Caco-2 (cell line): ENCODE measurements at regions not wholly inside any gene's neighbourhood (a gene's known extent, or its start where the extent isn't known, plus 50 kb on each side); places are given as distances from the start of the nearest gene placed in this dataset.
A peak's percentile ranks its signal among the peaks of the same experiment; 100 is the strongest.

Experiments used
- BruUV-seq: library from RNA; stranded (reverse); fragments of 400-500 nt; replicated peaks from 2 replicates; lab custom pipeline; 2021; lab: Mats Ljungman, UMichigan
- CTCF ChIA-PET: fragments of 300-600 bp; sonication (Branson Sonifier 250); formaldehyde crosslinking; loops from one replicate; lab custom pipeline; 2022; ENCODE audit warnings: antibody characterized with exemption; lab: Charles Lee
- POLR2A ChIA-PET: fragments of 300-600 bp; sonication (Branson Sonifier 250); formaldehyde crosslinking; loops from one replicate; lab custom pipeline; 2022; ENCODE audit warnings: antibody characterized with exemption; lab: Charles Lee
- DNase-seq, 2 experiments: peaks; one replicate each; pipeline versions ENCODE4 v3.0.0 to v3.0.0-alpha.2; 2020 to 2022
- H3K27me3 ChIP-seq: replicated peaks from 2 replicates; pipeline ENCODE4 v1.6.0; 2011; ENCODE audit warnings: low read length; ENCODE audit not compliant: control insufficient read depth, insufficient read depth
- H3K36me3 ChIP-seq: 2 replicates; pipeline ENCODE4 v1.5.1; 2011; ENCODE audit warnings: low read length; ENCODE audit not compliant: control insufficient read depth, insufficient read depth
- H3K4me1 ChIP-seq: fragments of 250-450 bp; sonication (Bioruptor Pico); 2 replicates; pipeline ENCODE4 v1.5.1; 2020; ENCODE audit warnings: mild to moderate bottlenecking
- H3K4me3 ChIP-seq: 2 replicates; pipeline ENCODE4 v1.5.1; 2011; ENCODE audit warnings: low read depth, mild to moderate bottlenecking, control low read depth, low read length
- H3K9me3 ChIP-seq: fragments of 250-450 bp; sonication (Bioruptor Pico); 2 replicates; pipeline ENCODE4 v1.5.1; 2020; ENCODE audit warnings: mild to moderate bottlenecking, moderate library complexity
- H3K27ac Mint-ChIP-seq: one replicate; pipeline ENCODE4 v1.8.0; 2022; ENCODE audit warnings: mixed read lengths; ENCODE audit not compliant: unreplicated experiment
- H3K27me3 Mint-ChIP-seq: one replicate; pipeline ENCODE4 v1.8.0; 2022; ENCODE audit warnings: mixed read lengths; ENCODE audit not compliant: insufficient read depth, unreplicated experiment
- H3K36me3 Mint-ChIP-seq: one replicate; pipeline ENCODE4 v1.8.0; 2022; ENCODE audit warnings: mild to moderate bottlenecking, mixed read lengths; ENCODE audit not compliant: insufficient read depth, unreplicated experiment
- H3K4me1 Mint-ChIP-seq: one replicate; pipeline ENCODE4 v1.8.0; 2022; ENCODE audit warnings: low read depth, mixed read lengths; ENCODE audit not compliant: unreplicated experiment
- H3K4me3 Mint-ChIP-seq: one replicate; pipeline ENCODE4 v1.8.0; 2022; ENCODE audit warnings: mild to moderate bottlenecking, moderate library complexity, mixed read lengths; ENCODE audit not compliant: unreplicated experiment
- H3K9me3 Mint-ChIP-seq: one replicate; pipeline ENCODE4 v1.8.0; 2022; ENCODE audit warnings: mixed read lengths; ENCODE audit not compliant: unreplicated experiment
- CTCF ChIP-seq, 2 experiments: fragments of 200-600 bp in 1 of 2; IDR thresholded peaks; 1 replicate in 1 of 2; 2 replicates in 1 of 2; pipeline versions ENCODE4 v1.5.1 to v1.8.0; 2011 to 2022; ENCODE audit warnings: antibody characterized with exemption in 1 of 2, control low read depth in 1 of 2, inconsistent platforms in 1 of 2, low read depth in 1 of 2, low read length in 1 of 2, mild to moderate bottlenecking in 1 of 2, moderate library complexity in 1 of 2; ENCODE audit not compliant: insufficient read depth in 1 of 2, severe bottlenecking in 1 of 2, unreplicated experiment in 1 of 2
- intact Hi-C: fragments of 100-400 bp; cut with micrococcal nuclease; formaldehyde crosslinking; loops from one replicate; pipeline ENCODE4 v1.10.0; 2022; ENCODE audit not compliant: unreplicated experiment

- no peaks in the 10 kb centered on the region for H3K4me1 ChIP-seq
- Mint-ChIP-seq H3K9me3 (no peaks in the 10 kb centered on the region), H3K36me3 (no peaks in the 10 kb centered on the region), H3K27ac (no peak overlapping the region), H3K4me1 (no peaks in the 10 kb centered on the region), H3K27me3 (peaks cover 9% of the 10 kb centered on the region), H3K4me3 (no peak overlapping the region)
- no peaks in the 10 kb centered on the region for H3K9me3 ChIP-seq
- no peaks in the 10 kb centered on the region for H3K36me3 ChIP-seq
- no peak for DNase-seq
- no peak for TF ChIP-seq CTCF (IDR thresholded peaks at IDR 0.05; ENCODE audit: insufficient read depth in 1 of 2, low read depth in 1 of 2, low read length in 1 of 2, severe bottlenecking in 1 of 2, unreplicated experiment in 1 of 2)
- ChIA-PET CTCF (no interaction called here), POLR2A (no interaction called here)
- no TSS peak for BruUV-seq
- intact Hi-C loops = no loop called here
- H3K4me3 ChIP-seq = no peak overlapping the region
- no peaks in the 10 kb centered on the region for H3K27me3 ChIP-seq
These were observed 740.5 kb downstream of the ROBO2 start for GRCh38 chr3:77780278-77780996.

- Histone ChIP-seq H3K36me3 (no peaks in the 10 kb centered on the region), H3K4me3 (no peak overlapping the region), H3K4me1 (no peaks in the 10 kb centered on the region), H3K9me3 (no peaks in the 10 kb centered on the region), H3K27me3 (no peaks in the 10 kb centered on the region)
- H3K36me3 Mint-ChIP-seq = no peaks in the 10 kb centered on the region
- H3K27me3 Mint-ChIP-seq = peaks cover 8% of the 10 kb centered on the region
- DNase-seq = no peak
- no peak overlapping the region for H3K4me3 Mint-ChIP-seq
- no peaks in the 10 kb centered on the region for H3K4me1 Mint-ChIP-seq
- ChIA-PET CTCF (no interaction called here), POLR2A (no interaction called here)
- no peak for TF ChIP-seq CTCF (IDR thresholded peaks at IDR 0.05; ENCODE audit: insufficient read depth in 1 of 2, low read depth in 1 of 2, low read length in 1 of 2, severe bottlenecking in 1 of 2, unreplicated experiment in 1 of 2)
- intact Hi-C loops = no loop called here
- H3K27ac Mint-ChIP-seq = no peak overlapping the region
- H3K9me3 Mint-ChIP-seq = no peaks in the 10 kb centered on the region
- BruUV-seq = no TSS peak
These were observed 746.3 kb downstream of the ROBO2 start for GRCh38 chr3:77786216-77786615.

GRCh38 chr3:77795013-77795412, 755.1 kb downstream of the ROBO2 start:
- no peak for TF ChIP-seq CTCF (IDR thresholded peaks at IDR 0.05; ENCODE audit: insufficient read depth in 1 of 2, low read depth in 1 of 2, low read length in 1 of 2, severe bottlenecking in 1 of 2, unreplicated experiment in 1 of 2)
- Histone ChIP-seq H3K4me1 (0 out of 2 replicates have a peak, but pooled peaks cover 13% of the 10 kb centered on the region), H3K4me3 (no peak overlapping the region), H3K9me3 (no peaks in the 10 kb centered on the region), H3K27me3 (no peaks in the 10 kb centered on the region), H3K36me3 (no peaks in the 10 kb centered on the region)
- Mint-ChIP-seq H3K9me3 (no peaks in the 10 kb centered on the region), H3K36me3 (peaks cover 6% of the 10 kb centered on the region), H3K4me3 (no peak overlapping the region), H3K4me1 (no peaks in the 10 kb centered on the region), H3K27ac (no peak overlapping the region), H3K27me3 (no peaks in the 10 kb centered on the region)
- no TSS peak for BruUV-seq
- intact Hi-C loops = no loop called here
- ChIA-PET POLR2A (no interaction called here), CTCF (no interaction called here)
- peak; percentile 14 to 57 for DNase-seq
